GM19025 (cell line): ENCODE measurements at regions not wholly inside any gene's neighbourhood (a gene's known extent, or its start where the extent isn't known, plus 50 kb on each side); places are given as distances from the start of the nearest gene placed in this dataset.
"Not testable (repeated sequence)": the region's sequence is repeated elsewhere in the genome, so short reads cannot be mapped to it uniquely, and the experiment has no call there.

Experiments
- ATAC-seq: cut with Tn5 transposase; IDR thresholded peaks from one replicate; pipeline ENCODE4 v1.9.1; 2021; ENCODE audit warnings: mild to moderate bottlenecking, low read depth, moderate library complexity; ENCODE audit not compliant: unreplicated experiment

DNA sequence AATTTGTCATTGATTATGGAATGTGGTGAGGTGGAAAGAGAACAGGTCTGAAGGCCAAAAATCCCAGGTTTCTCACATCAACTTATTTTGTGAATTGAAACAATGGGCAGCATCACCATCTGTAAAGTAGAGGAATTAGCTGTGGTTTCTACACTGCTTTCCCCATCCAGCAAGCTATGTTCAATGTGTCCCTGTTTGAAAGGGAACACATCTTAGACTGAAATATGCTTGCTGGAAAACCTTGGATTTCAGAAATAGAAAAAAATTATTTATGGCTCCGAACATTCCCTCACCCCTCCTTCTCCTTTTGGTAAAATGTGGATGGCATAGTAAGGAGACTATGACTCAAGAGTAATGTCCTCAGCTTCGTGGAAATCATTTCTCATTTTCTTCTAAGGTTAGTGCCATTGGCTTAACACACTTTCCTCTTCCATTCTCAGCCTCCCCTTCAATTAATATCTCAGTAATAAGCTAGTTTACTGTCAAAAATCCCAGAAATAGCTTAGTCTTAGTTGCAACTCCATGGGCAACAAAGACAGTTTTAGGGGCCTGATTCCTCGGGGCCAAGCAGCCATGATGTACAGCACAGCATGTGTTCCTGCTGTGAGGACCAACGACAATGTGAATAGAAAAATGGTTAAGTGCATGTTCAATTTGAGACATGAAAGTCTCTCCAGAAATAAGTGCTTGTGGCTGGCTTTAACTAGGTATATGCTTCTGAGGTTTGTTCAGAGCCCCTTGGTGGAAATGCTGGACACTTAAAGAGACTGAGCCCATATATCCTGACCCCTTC is 205.8 kb upstream of the SLC38A2 start:
- no peak for ATAC-seq

GRCh38 chr12:46577063-46577776 is 204.6 kb upstream of the SLC38A2 start:
- ATAC-seq: no peak

DNA sequence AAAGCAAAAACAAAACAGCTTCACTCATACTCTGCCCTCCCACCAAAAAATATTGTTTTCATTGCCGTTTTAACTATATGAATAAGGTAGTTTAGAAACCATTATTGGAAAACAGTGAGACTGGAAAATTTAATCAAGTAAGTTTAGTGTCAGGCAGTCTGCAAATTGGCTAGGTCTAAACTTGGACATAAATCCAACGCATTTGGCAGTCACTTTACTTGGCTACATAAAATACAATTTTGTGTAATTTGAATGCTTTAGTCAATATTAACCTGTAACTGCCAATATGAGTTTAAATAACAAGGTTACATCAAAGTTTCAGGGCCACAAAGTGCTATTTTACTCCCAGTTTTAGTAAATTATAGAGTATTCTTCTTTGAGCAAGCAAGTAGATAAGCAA is 202.3 kb upstream of the SLC38A2 start:
- no peak for ATAC-seq

- no peak for ATAC-seq
Measured at GRCh38 chr12:46573347-46573658, 200.7 kb upstream of the SLC38A2 start.

DNA sequence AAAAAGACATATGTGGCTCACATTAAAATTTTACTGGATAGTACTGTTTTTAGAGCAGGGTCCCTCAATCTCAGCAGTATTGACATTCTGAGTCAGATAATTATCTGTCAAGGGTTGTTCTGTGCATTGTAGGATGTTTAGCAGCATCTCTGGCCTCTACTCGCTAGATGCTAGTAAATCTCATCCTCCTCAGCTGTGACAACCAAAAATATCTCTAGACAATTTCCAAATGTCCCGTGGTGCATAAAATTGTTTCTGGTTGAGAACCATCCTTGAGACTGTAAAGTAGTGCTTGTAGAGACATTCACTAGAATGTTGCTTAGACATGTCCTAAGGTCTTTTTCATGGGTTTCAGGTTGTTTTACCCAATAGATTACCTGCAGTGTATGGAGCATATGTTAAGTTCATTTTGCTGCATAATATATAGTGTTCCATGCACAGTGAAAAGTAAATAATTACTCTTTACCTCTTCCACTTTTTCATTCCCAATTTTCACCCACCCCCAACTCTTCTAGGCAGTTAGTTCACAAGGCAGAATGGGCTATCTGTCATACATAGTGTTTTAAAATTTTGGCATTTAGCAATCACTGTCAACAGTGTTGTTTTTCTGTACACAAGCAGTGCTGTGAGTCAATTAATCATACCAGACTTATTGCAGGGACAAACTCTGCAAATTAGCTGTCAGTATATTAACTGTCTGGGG is 200.2 kb upstream of the SLC38A2 start:
- ATAC-seq: no peak

GRCh38 chr12:46571608-46572007 is 199.0 kb upstream of the SLC38A2 start:
- ATAC-seq: no peak

- no peak for ATAC-seq
Measured at GRCh38 chr12:46569826-46570439, 197.4 kb upstream of the SLC38A2 start.

- ATAC-seq: no peak
Measured at GRCh38 chr12:46567667-46568066, 195.1 kb upstream of the SLC38A2 start.

- ATAC-seq: no peak
Measured at GRCh38 chr12:46562625-46563225, 190.2 kb upstream of the SLC38A2 start.

GRCh38 chr12:46561769-46562624 is 189.4 kb upstream of the SLC38A2 start:
- ATAC-seq: not testable (repeated sequence)

GRCh38 chr12:46560874-46561273 is 188.3 kb upstream of the SLC38A2 start:
- no peak for ATAC-seq

DNA sequence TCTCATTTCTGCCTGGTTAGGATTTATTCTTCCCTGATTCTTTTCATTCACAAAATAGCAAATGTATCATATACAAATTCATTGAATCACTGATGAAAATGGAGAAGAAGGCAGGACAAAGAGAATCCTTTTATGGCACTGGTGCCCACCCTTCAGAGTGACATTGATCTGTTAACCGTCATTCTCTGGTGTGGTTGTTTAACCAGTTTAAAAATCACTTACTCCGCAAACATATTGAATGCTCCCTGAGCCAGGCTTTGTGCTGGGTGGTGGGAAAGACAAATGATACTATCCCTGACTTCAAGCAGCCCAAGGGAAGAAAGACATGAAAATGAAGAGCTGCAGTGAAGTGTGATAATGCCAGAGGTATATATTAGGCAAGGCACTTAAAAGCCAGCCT is 187.5 kb upstream of the SLC38A2 start:
- ATAC-seq: no peak

DNA sequence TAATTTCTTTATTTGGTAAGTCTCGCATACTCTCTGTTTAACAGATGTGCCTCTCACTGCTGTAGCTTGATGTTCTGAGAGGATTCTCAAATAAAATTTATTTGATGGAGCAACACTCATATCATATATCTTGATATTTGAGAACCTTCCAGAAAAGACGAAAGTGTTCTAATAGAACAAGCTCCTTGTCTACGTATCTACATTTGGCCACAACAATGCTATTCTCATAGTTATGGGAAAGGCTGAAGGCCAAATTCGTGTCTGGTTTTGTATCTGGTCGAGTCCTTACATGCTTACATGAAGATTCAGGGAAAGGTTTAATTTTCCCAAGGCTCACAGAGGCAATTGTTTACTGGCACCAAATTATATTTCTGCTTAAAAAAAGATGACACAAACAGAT is 186.7 kb upstream of the SLC38A2 start:
- ATAC-seq: no peak

- no peak for ATAC-seq
Measured at GRCh38 chr12:46558677-46559076, 186.1 kb upstream of the SLC38A2 start.

GRCh38 chr12:46557539-46558373 is 185.2 kb upstream of the SLC38A2 start:
- ATAC-seq: no peak

DNA sequence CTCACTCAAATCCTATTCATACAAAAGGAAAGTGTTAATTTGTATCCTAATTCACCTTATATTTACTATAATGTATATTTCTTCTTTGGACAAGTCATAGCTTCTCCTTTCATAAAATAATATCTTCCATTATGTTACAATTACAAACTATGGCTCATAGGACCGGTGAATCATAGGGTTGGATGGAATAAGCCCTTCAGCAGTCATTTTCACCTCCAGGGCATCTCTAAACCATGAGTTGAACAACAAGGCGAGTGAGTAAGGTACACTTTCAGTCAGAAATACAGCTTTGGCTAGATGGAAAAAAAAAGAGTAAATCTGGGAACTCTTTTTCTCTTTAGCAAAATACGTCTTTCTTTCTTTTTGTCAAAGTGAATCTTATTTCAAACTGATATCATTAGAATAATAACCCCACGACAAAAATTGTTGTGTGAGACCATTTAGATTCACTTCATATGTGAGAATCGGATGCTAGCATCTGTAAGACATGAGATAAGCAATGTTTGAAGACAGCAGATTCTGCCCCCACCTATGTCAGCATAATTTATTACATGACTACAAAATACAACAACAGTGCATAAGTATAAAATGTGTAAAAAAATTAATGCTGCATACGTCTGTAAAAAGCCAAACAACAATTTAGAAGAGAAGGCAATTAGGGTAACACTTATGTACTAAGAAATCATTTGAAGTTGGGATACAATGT is 184.4 kb upstream of the SLC38A2 start:
- ATAC-seq: no peak

GRCh38 chr12:46556105-46556559 is 183.6 kb upstream of the SLC38A2 start:
- no peak for ATAC-seq

GRCh38 chr12:46555406-46555852 is 182.9 kb upstream of the SLC38A2 start:
- no peak for ATAC-seq
